GM23338 (cell line): ENCODE measurements at regions not wholly inside any gene's neighbourhood (a gene's known extent, or its start where the extent isn't known, plus 50 kb on each side); places are given as distances from the start of the nearest gene placed in this dataset.

Source experiments
- ATAC-seq: fragments of 200-7000 bp; cut with Tn5 transposase; 3 replicates; pipeline ENCODE4 v1.9.1; 2020
- DNase-seq: peaks from one replicate; pipeline ENCODE4 v3.0.0-alpha.2; 2015; ENCODE audit warnings: low spot score
- H2AFZ ChIP-seq: fragments of 200-600 bp; sonication (generic); 2 replicates; pipeline ENCODE4 v1.8.0; 2016; ENCODE audit warnings: antibody characterized with exemption, mild to moderate bottlenecking, moderate library complexity
- H3F3A ChIP-seq: fragments of 200-600 bp; sonication (generic); replicated peaks from 2 replicates; pipeline ENCODE4 v1.8.0; 2017; ENCODE audit warnings: antibody characterized with exemption, mixed run types, low read depth
- H3K27ac ChIP-seq: fragments of 200-600 bp; sonication (generic); 2 replicates; pipeline ENCODE4 v1.6.1; 2016; ENCODE audit warnings: low read depth
- H3K27me3 ChIP-seq: fragments of 200-600 bp; sonication (generic); 2 replicates; pipeline ENCODE4 v1.8.0; 2016; ENCODE audit warnings: mild to moderate bottlenecking, mixed run types, moderate library complexity; ENCODE audit not compliant: insufficient read depth
- H3K36me3 ChIP-seq: fragments of 200-600 bp; sonication (generic); 2 replicates; pipeline ENCODE4 v1.8.0; 2016; ENCODE audit warnings: mild to moderate bottlenecking; ENCODE audit not compliant: insufficient read depth
- H3K4me1 ChIP-seq: fragments of 200-600 bp; sonication (generic); 2 replicates; pipeline ENCODE4 v1.8.0; 2016; ENCODE audit warnings: mild to moderate bottlenecking, moderate library complexity; ENCODE audit not compliant: insufficient read depth
- H3K4me2 ChIP-seq: fragments of 200-600 bp; sonication (generic); 2 replicates; pipeline ENCODE4 v1.7.1; 2017; ENCODE audit warnings: mixed run types
- H3K4me3 ChIP-seq: fragments of 200-600 bp; sonication (generic); 2 replicates; pipeline ENCODE4 v1.6.1; 2016; ENCODE audit warnings: mixed run types
- H3K79me2 ChIP-seq: fragments of 200-600 bp; sonication (generic); replicated peaks from 2 replicates; pipeline ENCODE4 v1.8.0; 2017; ENCODE audit warnings: mild to moderate bottlenecking; ENCODE audit not compliant: insufficient read depth
- H3K9me2 ChIP-seq: fragments of 200-600 bp; sonication (generic); 2 replicates; pipeline ENCODE4 v1.8.0; 2017; ENCODE audit not compliant: insufficient read depth
- H4K20me1 ChIP-seq: fragments of 200-600 bp; sonication (generic); replicated peaks from 2 replicates; pipeline ENCODE4 v1.8.0; 2017; ENCODE audit warnings: mild to moderate bottlenecking; ENCODE audit not compliant: insufficient read depth
- H3K27ac Mint-ChIP-seq: 2 replicates; pipeline ENCODE4 v1.8.0; 2020; ENCODE audit warnings: inconsistent platforms, mild to moderate bottlenecking, moderate library complexity, mixed read lengths
- H3K27me3 Mint-ChIP-seq: 3 replicates; pipeline ENCODE4 v1.8.0; 2022; ENCODE audit warnings: low read depth, mild to moderate bottlenecking, moderate library complexity, mixed read lengths, inconsistent platforms; ENCODE audit not compliant: insufficient read depth, poor library complexity
- H3K36me3 Mint-ChIP-seq: 3 replicates; pipeline ENCODE4 v1.8.0; 2021; ENCODE audit warnings: low read depth, mild to moderate bottlenecking, inconsistent platforms, moderate library complexity, mixed read lengths
- H3K4me1 Mint-ChIP-seq: 3 replicates; pipeline ENCODE4 v1.8.0; 2020; ENCODE audit warnings: mild to moderate bottlenecking, inconsistent platforms, mixed read lengths
- H3K4me3 Mint-ChIP-seq: 3 replicates; pipeline ENCODE4 v1.8.0; 2021; ENCODE audit warnings: moderate library complexity, mild to moderate bottlenecking, inconsistent platforms, mixed read lengths
- H3K9me3 Mint-ChIP-seq: 3 replicates; pipeline ENCODE4 v1.8.0; 2020; ENCODE audit warnings: moderate library complexity, mild to moderate bottlenecking, inconsistent platforms, mixed read lengths
- CREB1 ChIP-seq: fragments of 250-450 bp; sonication (Bioruptor Pico); IDR thresholded peaks from 2 replicates; pipeline ENCODE4 v1.5.0; 2020; ENCODE audit warnings: low read depth, mild to moderate bottlenecking, moderate library complexity
- CTCF ChIP-seq, 2 experiments: fragments of 200-600 bp in 1 of 2; sonication (generic) in 1 of 2; conservative IDR thresholded peaks; 2 replicates each; pipeline versions ENCODE4 v1.5.1 to v1.6.1; 2016 to 2017; ENCODE audit warnings: antibody characterized with exemption in 2 of 2, low read depth in 2 of 2, mild to moderate bottlenecking in 2 of 2, moderate library complexity in 1 of 2
- EZH2phosphoT487 ChIP-seq: fragments of 200-600 bp; sonication (generic); IDR thresholded peaks from one replicate; pipeline ENCODE4 v1.8.1; 2018; ENCODE audit warnings: antibody characterized with exemption; ENCODE audit not compliant: unreplicated experiment
- JUNB ChIP-seq: IDR thresholded peaks from one replicate; pipeline ENCODE4 v1.6.1; 2016; ENCODE audit warnings: antibody characterized with exemption; ENCODE audit not compliant: unreplicated experiment
- NANOG ChIP-seq: IDR thresholded peaks from 2 replicates; pipeline ENCODE4 v1.6.1; 2016; ENCODE audit warnings: antibody characterized with exemption, borderline replicate concordance
- REST ChIP-seq: IDR thresholded peaks from one replicate; pipeline ENCODE4 v1.6.1; 2018; ENCODE audit warnings: antibody characterized with exemption; ENCODE audit not compliant: unreplicated experiment
- ZNF114 ChIP-seq: fragments of 250-450 bp; sonication (Bioruptor Pico); IDR thresholded peaks from 2 replicates; pipeline ENCODE4 v1.5.0; 2020; ENCODE audit warnings: mild to moderate bottlenecking, moderate library complexity
- ZNF331 ChIP-seq: fragments of 250-450 bp; sonication (Bioruptor Pico); IDR thresholded peaks from 2 replicates; pipeline ENCODE4 v1.5.0; 2020; ENCODE audit warnings: low read depth, mild to moderate bottlenecking, moderate library complexity
- ZNF462 ChIP-seq: fragments of 250-450 bp; sonication (Bioruptor Pico); IDR thresholded peaks from 2 replicates; pipeline ENCODE4 v1.5.0; 2020; ENCODE audit warnings: mild to moderate bottlenecking, moderate library complexity

GRCh38 chrX:10818651-10819050, 198.3 kb upstream of the MID1 start:
- no peaks in the 10 kb centered on the region for H3F3A ChIP-seq
- H3K4me1 ChIP-seq, result no peaks in the 10 kb centered on the region
- no peak overlapping the region for H3K4me3 ChIP-seq
- no peaks in the 10 kb centered on the region for H3K36me3 ChIP-seq
- no peaks in the 10 kb centered on the region for H3K9me2 ChIP-seq
- H4K20me1 ChIP-seq, result no peaks in the 10 kb centered on the region
- Mint-ChIP-seq H3K27me3 (no peaks in the 10 kb centered on the region), H3K4me1 (no peaks in the 10 kb centered on the region), H3K9me3 (no peaks in the 10 kb centered on the region), H3K36me3 (no peaks in the 10 kb centered on the region), H3K4me3 (no peak overlapping the region), H3K27ac (no peak overlapping the region)
- TF ChIP-seq EZH2phosphoT487, result no peak
- no peak for TF ChIP-seq NANOG
- no peak for TF ChIP-seq CREB1 (CRISPR knock-in tag)
- TF ChIP-seq ZNF462 (CRISPR knock-in tag), result no peak
- TF ChIP-seq ZNF331 (CRISPR knock-in tag), result no peak
- no peak for TF ChIP-seq ZNF114
- no peak for TF ChIP-seq CTCF (conservative IDR thresholded peaks at IDR 0.05; ENCODE audit: low read depth in 2 of 2)
- TF ChIP-seq JUNB, result no peak
- no peak for TF ChIP-seq REST
- H3K79me2 ChIP-seq, result no peaks in the 10 kb centered on the region
- ATAC-seq (no peak), DNase-seq (no peak)
- no peak overlapping the region for H2AFZ ChIP-seq
- H3K27me3 ChIP-seq, result no peaks in the 10 kb centered on the region
- H3K4me2 ChIP-seq, result no peak overlapping the region
- H3K27ac ChIP-seq, result no peak overlapping the region
